ENCODE measurements at regions not wholly inside any gene's neighbourhood (a gene's known extent, or its start where the extent isn't known, plus 50 kb on each side); places are given as distances from the start of the nearest gene placed in this dataset.

DNA sequence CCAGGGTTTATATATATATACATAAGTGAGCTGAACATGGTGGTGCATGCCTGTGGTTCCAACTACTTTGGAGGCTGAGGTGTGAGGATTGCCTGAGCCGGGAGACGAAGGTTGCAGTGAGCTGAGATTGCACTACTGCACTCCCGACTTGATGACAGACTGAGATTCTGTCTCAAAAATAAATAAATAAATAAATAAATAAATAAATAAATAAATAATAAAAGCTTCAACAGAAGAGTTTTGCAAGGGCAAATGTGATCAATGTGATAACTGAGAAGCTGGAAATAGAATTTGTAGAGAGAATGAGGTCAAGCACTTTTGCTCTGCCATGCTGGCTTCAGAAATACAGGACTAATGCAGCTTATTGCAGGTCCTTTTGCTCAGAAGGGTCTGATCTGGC lies 855.8 kb upstream of the PRMT6 start:
- H3F3A ChIP-seq (ENCODE audit: low read depth), result no peaks in the 10 kb centered on the region
- no peak for DNase-seq (ENCODE audit: low spot score)
- H3K4me1 Mint-ChIP-seq, result peaks cover 4% of the 10 kb centered on the region
- H3K9me3 ChIP-seq (ENCODE audit: low read depth), result no peaks in the 10 kb centered on the region
- peaks cover 2% of the 10 kb centered on the region for H3K27me3 Mint-ChIP-seq (ENCODE audit: insufficient read depth, low read depth)
- H3K79me2 ChIP-seq (ENCODE audit: low read depth), result no peaks in the 10 kb centered on the region
- no peaks in the 10 kb centered on the region for H3K36me3 Mint-ChIP-seq
- no peaks in the 10 kb centered on the region for H3K27me3 ChIP-seq
- no peak overlapping the region for H3K4me3 Mint-ChIP-seq
- no peak overlapping the region for H3K9ac ChIP-seq
- H4K20me1 ChIP-seq (ENCODE audit: low read depth), result no peaks in the 10 kb centered on the region
- TF ChIP-seq, protein P1, sequence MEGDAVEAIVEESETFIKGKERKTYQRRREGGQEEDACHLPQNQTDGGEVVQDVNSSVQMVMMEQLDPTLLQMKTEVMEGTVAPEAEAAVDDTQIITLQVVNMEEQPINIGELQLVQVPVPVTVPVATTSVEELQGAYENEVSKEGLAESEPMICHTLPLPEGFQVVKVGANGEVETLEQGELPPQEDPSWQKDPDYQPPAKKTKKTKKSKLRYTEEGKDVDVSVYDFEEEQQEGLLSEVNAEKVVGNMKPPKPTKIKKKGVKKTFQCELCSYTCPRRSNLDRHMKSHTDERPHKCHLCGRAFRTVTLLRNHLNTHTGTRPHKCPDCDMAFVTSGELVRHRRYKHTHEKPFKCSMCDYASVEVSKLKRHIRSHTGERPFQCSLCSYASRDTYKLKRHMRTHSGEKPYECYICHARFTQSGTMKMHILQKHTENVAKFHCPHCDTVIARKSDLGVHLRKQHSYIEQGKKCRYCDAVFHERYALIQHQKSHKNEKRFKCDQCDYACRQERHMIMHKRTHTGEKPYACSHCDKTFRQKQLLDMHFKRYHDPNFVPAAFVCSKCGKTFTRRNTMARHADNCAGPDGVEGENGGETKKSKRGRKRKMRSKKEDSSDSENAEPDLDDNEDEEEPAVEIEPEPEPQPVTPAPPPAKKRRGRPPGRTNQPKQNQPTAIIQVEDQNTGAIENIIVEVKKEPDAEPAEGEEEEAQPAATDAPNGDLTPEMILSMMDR (IDR thresholded peaks at IDR 0.05), result no peak
- TF ChIP-seq EZH2phosphoT487 (IDR thresholded peaks at IDR 0.05) (no peak), EZH2 (IDR thresholded peaks at IDR 0.05) (no peak)
- H3K4me2 ChIP-seq, result no peak overlapping the region
- H3K27ac Mint-ChIP-seq, result no peak overlapping the region
- no peaks in the 10 kb centered on the region for H3K36me3 ChIP-seq
- no peak overlapping the region for H2AFZ ChIP-seq (replicated peaks)
- no peak overlapping the region for H3K27ac ChIP-seq
- H3K4me3 ChIP-seq, result no peak overlapping the region
- no peaks in the 10 kb centered on the region for H3K9me3 Mint-ChIP-seq
- H3K4me1 ChIP-seq, result no peaks in the 10 kb centered on the region

DNA sequence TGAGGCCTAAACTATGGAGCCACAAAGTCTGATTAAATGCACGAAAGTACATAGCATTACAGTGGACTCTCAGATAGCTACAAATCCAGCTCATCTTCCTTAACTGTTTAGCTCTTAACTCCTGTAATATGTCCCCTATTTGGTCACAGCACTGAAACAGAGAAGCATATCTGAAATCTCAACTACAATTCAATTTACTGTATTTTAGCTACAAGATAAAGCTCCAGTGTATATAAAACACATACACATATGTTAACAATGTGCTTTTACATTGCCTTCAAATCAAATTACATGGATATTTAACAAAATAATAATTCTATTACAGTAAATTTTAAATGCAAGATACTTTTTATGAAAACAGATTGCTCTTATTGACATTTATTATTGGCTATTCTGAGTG lies 849.3 kb upstream of the PRMT6 start:
- H3K4me2 ChIP-seq, result no peak overlapping the region
- H3K9me3 ChIP-seq (ENCODE audit: low read depth), result no peaks in the 10 kb centered on the region
- H3F3A ChIP-seq (ENCODE audit: low read depth), result no peaks in the 10 kb centered on the region
- no peaks in the 10 kb centered on the region for H3K36me3 ChIP-seq
- H3K36me3 Mint-ChIP-seq, result no peaks in the 10 kb centered on the region
- H3K4me3 Mint-ChIP-seq, result no peak overlapping the region
- H3K9me3 Mint-ChIP-seq, result no peaks in the 10 kb centered on the region
- H3K9ac ChIP-seq, result no peak overlapping the region
- H3K27ac ChIP-seq, result no peak overlapping the region
- no peaks in the 10 kb centered on the region for H3K4me1 Mint-ChIP-seq
- H3K27me3 Mint-ChIP-seq (ENCODE audit: insufficient read depth, low read depth), result no peaks in the 10 kb centered on the region
- no peaks in the 10 kb centered on the region for H4K20me1 ChIP-seq (ENCODE audit: low read depth)
- H3K27ac Mint-ChIP-seq, result no peak overlapping the region
- H3K27me3 ChIP-seq, result no peaks in the 10 kb centered on the region
- TF ChIP-seq, protein P1 (IDR thresholded peaks at IDR 0.05), result no peak
- TF ChIP-seq EZH2phosphoT487 (IDR thresholded peaks at IDR 0.05) (no peak), EZH2 (IDR thresholded peaks at IDR 0.05) (no peak)
- no peaks in the 10 kb centered on the region for H3K4me1 ChIP-seq
- DNase-seq (ENCODE audit: low spot score), result no peak
- no peaks in the 10 kb centered on the region for H3K79me2 ChIP-seq (ENCODE audit: low read depth)
- no peak overlapping the region for H3K4me3 ChIP-seq
- H2AFZ ChIP-seq (replicated peaks), result no peak overlapping the region

DNA sequence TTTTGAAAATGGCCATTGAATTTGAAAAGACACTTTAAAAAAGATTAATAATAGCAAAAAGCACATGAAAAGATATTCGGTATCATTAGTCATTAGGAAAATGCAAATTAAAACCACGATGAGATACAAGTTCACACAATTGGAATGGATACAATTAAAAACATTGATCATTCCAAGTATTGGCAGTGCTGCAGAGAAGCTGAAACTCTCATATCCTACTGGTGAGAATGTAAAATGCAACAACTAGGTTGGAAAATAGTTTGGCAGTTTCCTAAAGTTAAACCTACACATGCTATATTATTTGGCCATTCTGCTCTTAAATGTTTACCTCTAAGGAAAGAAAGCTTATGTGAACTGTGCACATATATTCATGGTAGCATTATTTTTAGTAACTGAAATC lies 838.7 kb upstream of the PRMT6 start:
- Mint-ChIP-seq H3K9me3 (no peaks in the 10 kb centered on the region), H3K4me1 (peaks cover 4% of the 10 kb centered on the region), H3K4me3 (no peak overlapping the region), H3K27ac (no peak overlapping the region), H3K27me3 (ENCODE audit: insufficient read depth, low read depth) (no peaks in the 10 kb centered on the region), H3K36me3 (no peaks in the 10 kb centered on the region)
- H3F3A ChIP-seq (ENCODE audit: low read depth), result no peaks in the 10 kb centered on the region
- no peaks in the 10 kb centered on the region for H3K4me1 ChIP-seq
- H3K4me2 ChIP-seq, result no peak overlapping the region
- no peak overlapping the region for H3K9ac ChIP-seq
- no peak overlapping the region for H2AFZ ChIP-seq (replicated peaks)
- H3K9me3 ChIP-seq (ENCODE audit: low read depth), result no peaks in the 10 kb centered on the region
- no peaks in the 10 kb centered on the region for H3K27me3 ChIP-seq
- DNase-seq (ENCODE audit: low spot score), result no peak
- no peaks in the 10 kb centered on the region for H3K36me3 ChIP-seq
- no peak overlapping the region for H3K4me3 ChIP-seq
- no peaks in the 10 kb centered on the region for H4K20me1 ChIP-seq (ENCODE audit: low read depth)
- H3K27ac ChIP-seq, result no peak overlapping the region
- H3K79me2 ChIP-seq (ENCODE audit: low read depth), result no peaks in the 10 kb centered on the region
- no peak for TF ChIP-seq EZH2phosphoT487 (IDR thresholded peaks at IDR 0.05)
- TF ChIP-seq, protein P1 (IDR thresholded peaks at IDR 0.05), result peak; percentile 51
- TF ChIP-seq EZH2 (IDR thresholded peaks at IDR 0.05), result no peak

DNA sequence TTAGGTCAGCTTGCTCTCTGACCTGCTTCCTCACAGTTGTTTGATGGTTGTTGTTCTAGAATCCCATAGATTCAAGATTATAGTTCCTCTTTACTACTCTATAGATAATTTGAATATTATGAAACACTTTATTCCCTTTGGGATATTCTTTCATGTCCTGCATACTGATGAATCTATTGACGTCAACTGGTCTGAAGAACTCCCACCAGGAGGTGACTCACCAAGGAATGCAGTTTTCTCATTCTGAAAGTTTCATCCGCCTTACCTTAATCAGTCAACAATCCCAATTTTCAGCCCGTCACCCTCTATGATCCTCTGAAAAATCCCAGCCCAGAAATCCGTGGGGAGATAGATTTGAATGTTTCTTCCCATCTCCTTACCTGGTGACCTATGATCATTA lies 834.1 kb upstream of the PRMT6 start:
- Histone ChIP-seq H2AFZ (replicated peaks) (no peak overlapping the region), H3K27me3 (no peaks in the 10 kb centered on the region), H3K4me3 (no peak overlapping the region), H3K4me2 (no peak overlapping the region), H3K9ac (no peak overlapping the region), H3K9me3 (ENCODE audit: low read depth) (no peaks in the 10 kb centered on the region), H3F3A (ENCODE audit: low read depth) (no peaks in the 10 kb centered on the region), H4K20me1 (ENCODE audit: low read depth) (no peaks in the 10 kb centered on the region), H3K4me1 (no peaks in the 10 kb centered on the region), H3K36me3 (no peaks in the 10 kb centered on the region), H3K79me2 (ENCODE audit: low read depth) (no peaks in the 10 kb centered on the region), H3K27ac (no peak overlapping the region)
- no peak for DNase-seq (ENCODE audit: low spot score)
- H3K9me3 Mint-ChIP-seq, result no peaks in the 10 kb centered on the region
- no peak overlapping the region for H3K4me3 Mint-ChIP-seq
- H3K36me3 Mint-ChIP-seq, result no peaks in the 10 kb centered on the region
- peak overlapping the region; percentile 16 for H3K27ac Mint-ChIP-seq
- peaks cover 4% of the 10 kb centered on the region for H3K4me1 Mint-ChIP-seq
- TF ChIP-seq, protein P1 (IDR thresholded peaks at IDR 0.05), result no peak
- TF ChIP-seq EZH2 (IDR thresholded peaks at IDR 0.05) (no peak), EZH2phosphoT487 (IDR thresholded peaks at IDR 0.05) (no peak)
- no peaks in the 10 kb centered on the region for H3K27me3 Mint-ChIP-seq (ENCODE audit: insufficient read depth, low read depth)
